Fibroblast of lung (primary cell): ENCODE measurements at regions not wholly inside any gene's neighbourhood (a gene's known extent, or its start where the extent isn't known, plus 50 kb on each side); places are given as distances from the start of the nearest gene placed in this dataset.

Experiments
- DNase-seq, 2 donors: peaks; one replicate each; pipeline versions ENCODE4 v3.0.0 to v3.0.0-alpha.2; 2010; ENCODE audit warnings: low read depth in 2 of 2
- H2AFZ ChIP-seq: 2 replicates; pipeline ENCODE4 v1.5.1; 2012; ENCODE audit warnings: low read length, control low read depth, inconsistent platforms
- H3K27ac ChIP-seq: 2 replicates; pipeline ENCODE4 v1.5.1; 2011; ENCODE audit warnings: low read length, control low read depth; ENCODE audit not compliant: insufficient read depth
- H3K27me3 ChIP-seq: 2 replicates; pipeline ENCODE4 v1.5.1; 2011; ENCODE audit warnings: mild to moderate bottlenecking, low read length; ENCODE audit not compliant: control insufficient read depth, insufficient read depth
- H3K36me3 ChIP-seq: 2 replicates; pipeline ENCODE4 v1.5.1; 2011; ENCODE audit warnings: low read length; ENCODE audit not compliant: control insufficient read depth, insufficient read depth
- H3K4me1 ChIP-seq: 2 replicates; pipeline ENCODE4 v1.5.1; 2011; ENCODE audit warnings: low read length; ENCODE audit not compliant: control insufficient read depth, insufficient read depth; ENCODE audit errors: extremely low read depth
- H3K4me2 ChIP-seq: 2 replicates; pipeline ENCODE4 v1.5.1; 2011; ENCODE audit warnings: low read length, control low read depth; ENCODE audit not compliant: insufficient read depth; ENCODE audit errors: extremely low read depth
- H3K4me3 ChIP-seq, 4 experiments: fragments of 200-600 bp in 1 of 4; sonication (generic) in 1 of 4; replicated peaks in 1 of 4; 2 replicates each; pipeline ENCODE4 v1.5.1; 2011 to 2016; ENCODE audit warnings: low read length in 4 of 4, low read depth in 3 of 4, mild to moderate bottlenecking in 3 of 4, control low read depth in 2 of 4, inconsistent platforms in 1 of 4, mixed read lengths in 1 of 4; ENCODE audit not compliant: insufficient read depth in 1 of 4; ENCODE audit errors: control extremely low read depth in 1 of 4
- H3K79me2 ChIP-seq: 2 replicates; pipeline ENCODE4 v1.5.1; 2012; ENCODE audit warnings: mild to moderate bottlenecking, low read length, inconsistent platforms; ENCODE audit not compliant: control insufficient read depth, insufficient read depth
- H3K9ac ChIP-seq: 2 replicates; pipeline ENCODE4 v1.5.1; 2011; ENCODE audit warnings: mild to moderate bottlenecking, low read length, control low read depth; ENCODE audit not compliant: insufficient read depth
- H3K9me3 ChIP-seq: 2 replicates; pipeline ENCODE4 v1.5.1; 2012; ENCODE audit warnings: low read depth, low read length; ENCODE audit not compliant: control insufficient read depth, insufficient read depth
- H4K20me1 ChIP-seq: 2 replicates; pipeline ENCODE4 v1.5.1; 2011; ENCODE audit warnings: low read length; ENCODE audit not compliant: control insufficient read depth, insufficient read depth; ENCODE audit errors: extremely low read depth
- EZH2 ChIP-seq: IDR thresholded peaks from 2 replicates; pipeline ENCODE4 v1.5.1; 2012; ENCODE audit warnings: low read length, control low read depth, mild to moderate bottlenecking; ENCODE audit errors: missing control alignments
- TF ChIP-seq, protein P1 (sequence below), 2 donors: IDR thresholded peaks in 1 of 2; conservative IDR thresholded peaks in 1 of 2; 1 replicate in 1 of 2; 2 replicates in 1 of 2; pipeline ENCODE4 v1.5.1; 2011 to 2012; ENCODE audit warnings: low read length in 2 of 2, control low read depth in 1 of 2, inconsistent platforms in 1 of 2, low read depth in 1 of 2, mild to moderate bottlenecking in 1 of 2

DNA sequence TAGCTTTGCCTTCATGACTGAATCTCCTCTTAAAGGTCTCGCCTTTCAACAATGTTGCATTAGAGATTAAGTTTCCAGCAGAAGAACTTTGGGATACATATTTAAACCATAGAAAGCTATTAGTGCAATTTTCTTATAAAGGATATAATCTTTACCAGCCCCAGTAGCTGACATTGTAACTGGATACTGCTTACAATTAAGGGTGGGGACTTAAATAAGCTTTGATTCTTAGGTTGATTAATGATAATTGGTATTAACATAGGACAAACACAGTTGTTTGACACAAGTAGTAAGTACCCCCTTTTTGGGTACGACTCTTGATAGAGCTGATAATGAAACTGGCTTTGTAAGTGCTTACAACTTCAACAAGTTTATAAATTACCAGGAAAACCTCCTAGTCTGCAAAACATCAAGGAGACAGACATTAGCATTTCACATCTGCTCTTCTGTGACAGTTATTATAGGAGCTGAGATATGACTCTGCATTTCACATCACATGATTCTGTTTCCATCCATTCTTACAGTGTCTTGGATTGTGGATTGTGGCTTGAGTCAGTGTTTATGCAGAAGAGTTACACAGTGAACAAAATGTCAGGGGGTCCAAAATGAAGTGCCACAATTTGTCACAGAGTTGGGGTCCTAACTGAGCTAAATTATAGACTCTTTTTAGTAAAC lies 249.1 kb upstream of the E2F7 start:
- Histone ChIP-seq H3K9ac (no peak overlapping the region), H3K36me3 (no peaks in the 10 kb centered on the region), H3K4me3 (no peak overlapping the region), H3K4me1 (no peaks in the 10 kb centered on the region), H2AFZ (peak overlapping the region; percentile 15), H3K27ac (no peak overlapping the region), H3K27me3 (no peaks in the 10 kb centered on the region), H4K20me1 (no peaks in the 10 kb centered on the region), H3K79me2 (no peaks in the 10 kb centered on the region), H3K4me2 (no peak overlapping the region), H3K9me3 (no peaks in the 10 kb centered on the region)
- peak in 1 of 2 donors; percentile 33 for DNase-seq
- TF ChIP-seq EZH2 = no peak
- TF ChIP-seq, protein P1, sequence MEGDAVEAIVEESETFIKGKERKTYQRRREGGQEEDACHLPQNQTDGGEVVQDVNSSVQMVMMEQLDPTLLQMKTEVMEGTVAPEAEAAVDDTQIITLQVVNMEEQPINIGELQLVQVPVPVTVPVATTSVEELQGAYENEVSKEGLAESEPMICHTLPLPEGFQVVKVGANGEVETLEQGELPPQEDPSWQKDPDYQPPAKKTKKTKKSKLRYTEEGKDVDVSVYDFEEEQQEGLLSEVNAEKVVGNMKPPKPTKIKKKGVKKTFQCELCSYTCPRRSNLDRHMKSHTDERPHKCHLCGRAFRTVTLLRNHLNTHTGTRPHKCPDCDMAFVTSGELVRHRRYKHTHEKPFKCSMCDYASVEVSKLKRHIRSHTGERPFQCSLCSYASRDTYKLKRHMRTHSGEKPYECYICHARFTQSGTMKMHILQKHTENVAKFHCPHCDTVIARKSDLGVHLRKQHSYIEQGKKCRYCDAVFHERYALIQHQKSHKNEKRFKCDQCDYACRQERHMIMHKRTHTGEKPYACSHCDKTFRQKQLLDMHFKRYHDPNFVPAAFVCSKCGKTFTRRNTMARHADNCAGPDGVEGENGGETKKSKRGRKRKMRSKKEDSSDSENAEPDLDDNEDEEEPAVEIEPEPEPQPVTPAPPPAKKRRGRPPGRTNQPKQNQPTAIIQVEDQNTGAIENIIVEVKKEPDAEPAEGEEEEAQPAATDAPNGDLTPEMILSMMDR (conservative IDR thresholded peaks at IDR 0.05 in 1 of 2, IDR thresholded peaks at IDR 0.05 in 1 of 2; ENCODE audit: low read depth in 1 of 2, low read length in 2 of 2) = no peak

GRCh38 chr12:77308056-77308455 lies 242.7 kb upstream of the E2F7 start:
- no peak overlapping the region for H2AFZ ChIP-seq
- H3K9me3 ChIP-seq = no peaks in the 10 kb centered on the region
- no peak overlapping the region for H3K27ac ChIP-seq
- no peaks in the 10 kb centered on the region for H3K36me3 ChIP-seq
- H3K4me2 ChIP-seq = no peak overlapping the region
- no peak overlapping the region for H3K4me3 ChIP-seq
- TF ChIP-seq EZH2 = no peak
- TF ChIP-seq, protein P1 (conservative IDR thresholded peaks at IDR 0.05 in 1 of 2, IDR thresholded peaks at IDR 0.05 in 1 of 2; ENCODE audit: low read depth in 1 of 2, low read length in 2 of 2) = no peak
- H3K79me2 ChIP-seq = no peaks in the 10 kb centered on the region
- no peaks in the 10 kb centered on the region for H4K20me1 ChIP-seq
- no peaks in the 10 kb centered on the region for H3K27me3 ChIP-seq
- no peak overlapping the region for H3K9ac ChIP-seq
- H3K4me1 ChIP-seq = no peaks in the 10 kb centered on the region
- peak in 1 of 2 donors; percentile 64 for DNase-seq

- H3K27me3 ChIP-seq = no peaks in the 10 kb centered on the region
Measured at GRCh38 chr12:77300811-77301210, 235.4 kb upstream of the E2F7 start.

More at GRCh38 chr12:77300811-77301210, 235.4 kb upstream of the E2F7 start:
- H3K4me3 ChIP-seq = no peak overlapping the region
- peak overlapping the region; percentile 73 for H3K4me2 ChIP-seq
- H3K4me1 ChIP-seq = peaks cover 7% of the 10 kb centered on the region
- H3K27ac ChIP-seq = peak overlapping the region; percentile 37
- no peaks in the 10 kb centered on the region for H3K9me3 ChIP-seq
- TF ChIP-seq, protein P1 (conservative IDR thresholded peaks at IDR 0.05 in 1 of 2, IDR thresholded peaks at IDR 0.05 in 1 of 2; ENCODE audit: low read depth in 1 of 2, low read length in 2 of 2) = no peak
- TF ChIP-seq EZH2 = no peak
- H4K20me1 ChIP-seq = no peaks in the 10 kb centered on the region
- DNase-seq = no peak
- H2AFZ ChIP-seq = peak overlapping the region; percentile 36
- no peaks in the 10 kb centered on the region for H3K36me3 ChIP-seq
- no peak overlapping the region for H3K9ac ChIP-seq
- no peaks in the 10 kb centered on the region for H3K79me2 ChIP-seq
